HEK293 (cell line): ENCODE measurements at regions not wholly inside any gene's neighbourhood (a gene's known extent, or its start where the extent isn't known, plus 50 kb on each side); places are given as distances from the start of the nearest gene placed in this dataset.

Experiments
- CTCF ChIA-PET: fragments of 350-600 bp; formaldehyde crosslinking; extraction: SDS; loops from one replicate; lab custom pipeline; 2021; ENCODE audit warnings: antibody characterized with exemption; lab: Yijun Ruan, JAX
- POLR2A ChIA-PET: fragments of 300-600 bp; formaldehyde crosslinking; extraction: SDS; loops from one replicate; lab custom pipeline; 2020; ENCODE audit warnings: antibody characterized with exemption, inconsistent platforms; lab: Yijun Ruan, JAX
- H3K27ac ChIP-seq: fragments of 200-500 bp; sonication (Bioruptor generic); 2 replicates; pipeline ENCODE4 v1.5.1; 2014; ENCODE audit warnings: low read depth, low read length, control low read depth, inconsistent platforms; ENCODE audit errors: extremely low read depth
- H3K36me3 ChIP-seq, 2 experiments: fragments of 200-500 bp in 1 of 2; sonication (Bioruptor generic) in 1 of 2; 1 replicate in 1 of 2; 2 replicates in 1 of 2; pipeline ENCODE4 v1.5.1; 2014 to 2017; ENCODE audit warnings: inconsistent platforms in 2 of 2, low read length in 2 of 2; ENCODE audit not compliant: control insufficient read depth in 2 of 2, insufficient read depth in 1 of 2
- H3K4me1 ChIP-seq: fragments of 200-500 bp; sonication (Bioruptor generic); 2 replicates; pipeline ENCODE4 v1.5.1; 2014; ENCODE audit warnings: mild to moderate bottlenecking, low read length, inconsistent platforms; ENCODE audit not compliant: control insufficient read depth, insufficient read depth
- H3K4me3 ChIP-seq: 2 replicates; pipeline ENCODE4 v1.5.1; 2011; ENCODE audit warnings: low read depth, mild to moderate bottlenecking, control low read depth, low read length, moderate library complexity
- H3K9me3 ChIP-seq: fragments of 200-500 bp; sonication (Bioruptor generic); 2 replicates; pipeline ENCODE4 v1.5.1; 2014; ENCODE audit warnings: low read depth, low read length, inconsistent platforms; ENCODE audit not compliant: control insufficient read depth, insufficient read depth
- GLIS2 ChIP-seq: fragments of 450-650 bp; formaldehyde crosslinking; IDR thresholded peaks from 2 replicates; pipeline ENCODE4 v1.5.1; 2016; ENCODE audit warnings: missing biosample characterization, missing genetic modification characterization
- KLF16 ChIP-seq: fragments of 450-650 bp; formaldehyde crosslinking; IDR thresholded peaks from 2 replicates; pipeline ENCODE4 v1.5.1; 2017; ENCODE audit warnings: missing biosample characterization, missing genetic modification characterization
- MYNN ChIP-seq: fragments of 450-650 bp; formaldehyde crosslinking; IDR thresholded peaks from 2 replicates; pipeline ENCODE4 v1.5.1; 2016; ENCODE audit warnings: missing biosample characterization, missing genetic modification characterization, borderline replicate concordance
- MZF1 ChIP-seq: fragments of 450-650 bp; formaldehyde crosslinking; IDR thresholded peaks from 2 replicates; pipeline ENCODE4 v1.5.1; 2017; ENCODE audit warnings: missing biosample characterization, missing genetic modification characterization, borderline replicate concordance
- OSR2 ChIP-seq: fragments of 450-650 bp; formaldehyde crosslinking; IDR thresholded peaks from 2 replicates; pipeline ENCODE4 v1.5.1; 2016; ENCODE audit warnings: missing biosample characterization, missing genetic modification characterization
- PRDM10 ChIP-seq: fragments of 450-650 bp; formaldehyde crosslinking; IDR thresholded peaks from 2 replicates; pipeline ENCODE4 v1.5.1; 2016; ENCODE audit warnings: missing biosample characterization, missing genetic modification characterization
- SALL2 ChIP-seq: fragments of 450-650 bp; formaldehyde crosslinking; IDR thresholded peaks from 2 replicates; pipeline ENCODE4 v1.5.0; 2017; ENCODE audit warnings: missing biosample characterization, mild to moderate bottlenecking, missing genetic modification characterization, borderline replicate concordance
- TRIM28 ChIP-seq: IDR thresholded peaks from 2 replicates; pipeline ENCODE4 v1.6.1; 2011; ENCODE audit warnings: low read length, control low read depth, borderline replicate concordance
- ZBTB20 ChIP-seq: fragments of 450-650 bp; formaldehyde crosslinking; IDR thresholded peaks from 2 replicates; pipeline ENCODE4 v1.5.1; 2016; ENCODE audit warnings: missing biosample characterization, missing genetic modification characterization
- ZBTB21 ChIP-seq: fragments of 450-650 bp; formaldehyde crosslinking; IDR thresholded peaks from 2 replicates; pipeline ENCODE4 v1.5.1; 2017; ENCODE audit warnings: missing biosample characterization, missing genetic modification characterization
- ZNF16 ChIP-seq: fragments of 450-650 bp; formaldehyde crosslinking; IDR thresholded peaks from 2 replicates; pipeline ENCODE4 v1.5.1; 2016; ENCODE audit warnings: low read depth, missing biosample characterization, missing genetic modification characterization
- ZNF202 ChIP-seq: fragments of 450-650 bp; formaldehyde crosslinking; IDR thresholded peaks from 2 replicates; pipeline ENCODE4 v1.5.1; 2016; ENCODE audit warnings: missing biosample characterization, missing genetic modification characterization, borderline replicate concordance
- ZNF221 ChIP-seq: fragments of 450-650 bp; formaldehyde crosslinking; IDR thresholded peaks from 2 replicates; pipeline ENCODE4 v1.5.1; 2017; ENCODE audit warnings: missing biosample characterization, missing genetic modification characterization, borderline replicate concordance
- ZNF239 ChIP-seq: fragments of 450-650 bp; formaldehyde crosslinking; IDR thresholded peaks from 2 replicates; pipeline ENCODE4 v1.5.1; 2016; ENCODE audit warnings: missing biosample characterization, missing genetic modification characterization
- ZNF26 ChIP-seq: fragments of 450-650 bp; formaldehyde crosslinking; IDR thresholded peaks from 2 replicates; pipeline ENCODE4 v1.5.1; 2016; ENCODE audit warnings: missing biosample characterization, missing genetic modification characterization
- ZNF280D ChIP-seq: fragments of 450-650 bp; formaldehyde crosslinking; IDR thresholded peaks from 2 replicates; pipeline ENCODE4 v1.5.1; 2016; ENCODE audit warnings: missing biosample characterization, missing genetic modification characterization
- ZNF324 ChIP-seq: fragments of 450-650 bp; formaldehyde crosslinking; IDR thresholded peaks from 2 replicates; pipeline ENCODE4 v1.5.1; 2016; ENCODE audit warnings: missing biosample characterization, missing genetic modification characterization
- ZNF391 ChIP-seq: fragments of 450-650 bp; formaldehyde crosslinking; IDR thresholded peaks from 2 replicates; pipeline ENCODE4 v1.5.1; 2016; ENCODE audit warnings: low read depth, missing biosample characterization, missing genetic modification characterization, borderline replicate concordance
- ZNF513 ChIP-seq: fragments of 450-650 bp; IDR thresholded peaks from 2 replicates; pipeline ENCODE4 v1.5.1; 2018; ENCODE audit warnings: missing biosample characterization, missing genetic modification characterization
- ZNF521 ChIP-seq: fragments of 450-650 bp; formaldehyde crosslinking; IDR thresholded peaks from 2 replicates; pipeline ENCODE4 v1.5.1; 2017; ENCODE audit warnings: missing biosample characterization, mild to moderate bottlenecking, missing genetic modification characterization
- ZNF580 ChIP-seq: fragments of 450-650 bp; formaldehyde crosslinking; IDR thresholded peaks from 2 replicates; pipeline ENCODE4 v1.5.1; 2016; ENCODE audit warnings: missing biosample characterization, missing genetic modification characterization
- ZNF623 ChIP-seq: fragments of 450-650 bp; formaldehyde crosslinking; IDR thresholded peaks from 2 replicates; pipeline ENCODE4 v1.5.1; 2016; ENCODE audit warnings: missing biosample characterization, missing genetic modification characterization
- ZNF704 ChIP-seq: fragments of 450-650 bp; formaldehyde crosslinking; IDR thresholded peaks from 2 replicates; pipeline ENCODE4 v1.5.1; 2016; ENCODE audit warnings: missing biosample characterization, missing genetic modification characterization
- ZNF747 ChIP-seq: fragments of 450-650 bp; formaldehyde crosslinking; IDR thresholded peaks from 2 replicates; pipeline ENCODE4 v1.5.1; 2016; ENCODE audit warnings: missing biosample characterization, missing genetic modification characterization
- ZSCAN30 ChIP-seq: fragments of 450-650 bp; IDR thresholded peaks from 2 replicates; pipeline ENCODE4 v1.5.1; 2018; ENCODE audit warnings: missing biosample characterization, mild to moderate bottlenecking, missing genetic modification characterization, moderate library complexity

- ChIA-PET POLR2A (no interaction called here), CTCF (interaction anchor here (1.0 kb wide), 1 partner anchor 16 kb away, joined by 3 read pairs; no protein-coding TSS in a partner anchor)
Measured at GRCh38 chr2:59041139-59041538, 800.0 kb upstream of the FANCL start.

GRCh38 chr2:59034837-59035236 lies 793.7 kb upstream of the FANCL start:
- H3K27ac ChIP-seq: no peak overlapping the region
- no peaks in the 10 kb centered on the region for H3K36me3 ChIP-seq
- ChIA-PET CTCF (interaction anchor here (4.0 kb wide), 1 partner anchor 10 kb away, joined by 26 read pairs; no protein-coding TSS in a partner anchor), POLR2A (no interaction called here)
- H3K9me3 ChIP-seq: no peaks in the 10 kb centered on the region
- H3K4me3 ChIP-seq: no peak overlapping the region
- peaks cover 10% of the 10 kb centered on the region for H3K4me1 ChIP-seq
- no peak for TF ChIP-seq MZF1 (tag by site-specific recombination)
- TF ChIP-seq OSR2: no peak
- TF ChIP-seq TRIM28: no peak
- TF ChIP-seq ZNF704 (tag by site-specific recombination): no peak
- no peak for TF ChIP-seq ZSCAN30
- no peak for TF ChIP-seq ZNF280D (tag by site-specific recombination)

More at GRCh38 chr2:59041139-59041538, 800.0 kb upstream of the FANCL start:
- H3K4me3 ChIP-seq: no peak overlapping the region
- H3K36me3 ChIP-seq: no peaks in the 10 kb centered on the region
- no peak for TF ChIP-seq ZNF26 (tag by site-specific recombination)
- TF ChIP-seq ZNF202 (tag by site-specific recombination): no peak
- no peak for TF ChIP-seq ZNF513
- no peak for TF ChIP-seq ZNF521 (tag by site-specific recombination)
- TF ChIP-seq GLIS2 (tag by site-specific recombination): no peak
- TF ChIP-seq ZNF324 (tag by site-specific recombination): no peak
- TF ChIP-seq ZBTB20 (tag by site-specific recombination): no peak
- TF ChIP-seq ZNF747: no peak
- no peak for TF ChIP-seq ZNF221 (tag by site-specific recombination)
- no peak for TF ChIP-seq ZNF16 (tag by site-specific recombination)
- TF ChIP-seq ZBTB21 (tag by site-specific recombination): no peak
- no peak for TF ChIP-seq ZNF391 (tag by site-specific recombination)
- TF ChIP-seq MYNN (tag by site-specific recombination): no peak
- TF ChIP-seq ZNF239: no peak
- no peak for TF ChIP-seq ZSCAN30
- TF ChIP-seq ZNF623 (tag by site-specific recombination): no peak
- no peak for TF ChIP-seq SALL2 (tag by site-specific recombination)
- TF ChIP-seq ZNF580 (tag by site-specific recombination): no peak
- TF ChIP-seq KLF16 (tag by site-specific recombination): no peak
- TF ChIP-seq PRDM10 (tag by site-specific recombination): no peak
- no peak overlapping the region for H3K27ac ChIP-seq
- no peaks in the 10 kb centered on the region for H3K9me3 ChIP-seq
- H3K4me1 ChIP-seq: no peaks in the 10 kb centered on the region
